NT2/D1 (cell line): ENCODE measurements at regions not wholly inside any gene's neighbourhood (a gene's known extent, or its start where the extent isn't known, plus 50 kb on each side); places are given as distances from the start of the nearest gene placed in this dataset.

Source experiments
- DNase-seq: peaks from one replicate; pipeline ENCODE4 v3.0.0-alpha.2; 2011; ENCODE audit warnings: low read depth, low spot score
- H3K27me3 ChIP-seq: 2 replicates; pipeline ENCODE4 v1.6.0; 2011; ENCODE audit warnings: mild to moderate bottlenecking; ENCODE audit not compliant: insufficient read length, insufficient read depth
- H3K36me3 ChIP-seq: 2 replicates; pipeline ENCODE4 v1.6.1; 2011; ENCODE audit warnings: mild to moderate bottlenecking, low read length, mixed read lengths; ENCODE audit not compliant: insufficient read depth, insufficient read length
- H3K4me1 ChIP-seq: 2 replicates; pipeline ENCODE4 v1.5.1; 2011; ENCODE audit not compliant: insufficient read depth, insufficient read length
- H3K4me3 ChIP-seq: 2 replicates; pipeline ENCODE4 v1.5.1; 2011; ENCODE audit warnings: low read depth; ENCODE audit not compliant: insufficient read length
- H3K9ac ChIP-seq: 2 replicates; pipeline ENCODE4 v1.6.0; 2011; ENCODE audit warnings: low read depth; ENCODE audit not compliant: insufficient read length
- H3K9me3 ChIP-seq: 2 replicates; pipeline ENCODE4 v1.5.1; 2011; ENCODE audit warnings: mild to moderate bottlenecking, low read length; ENCODE audit not compliant: insufficient read depth
- SUZ12 ChIP-seq: IDR thresholded peaks from 2 replicates; pipeline ENCODE4 v1.6.1; 2011; ENCODE audit not compliant: insufficient read length, insufficient read depth; ENCODE audit errors: extremely low read depth
- YY1 ChIP-seq: IDR thresholded peaks from 2 replicates; pipeline ENCODE4 v1.6.1; 2011; ENCODE audit not compliant: insufficient read length, insufficient read depth
- ZNF274 ChIP-seq: IDR thresholded peaks from 2 replicates; pipeline ENCODE4 v1.6.1; 2011; ENCODE audit warnings: mild to moderate bottlenecking, low read depth, low read length

GRCh38 chr4:116530048-116530447, 555.3 kb downstream of the TRAM1L1 start:
- Histone ChIP-seq H3K9ac (no peak overlapping the region), H3K36me3 (no peaks in the 10 kb centered on the region), H3K4me3 (no peak overlapping the region), H3K4me1 (no peaks in the 10 kb centered on the region), H3K27me3 (no peaks in the 10 kb centered on the region), H3K9me3 (no peaks in the 10 kb centered on the region)
- no peak for DNase-seq
- TF ChIP-seq ZNF274 (no peak), YY1 (no peak), SUZ12 (no peak)

GRCh38 chr4:116529129-116529528, 556.2 kb downstream of the TRAM1L1 start:
- no peak overlapping the region for H3K4me3 ChIP-seq
- H3K9ac ChIP-seq = no peak overlapping the region
- no peaks in the 10 kb centered on the region for H3K9me3 ChIP-seq
- TF ChIP-seq ZNF274 = no peak
- TF ChIP-seq SUZ12 = no peak
- TF ChIP-seq YY1 = no peak
- no peaks in the 10 kb centered on the region for H3K4me1 ChIP-seq
- no peaks in the 10 kb centered on the region for H3K36me3 ChIP-seq
- no peak for DNase-seq
- no peaks in the 10 kb centered on the region for H3K27me3 ChIP-seq

GRCh38 chr4:116522922-116523321, 562.5 kb downstream of the TRAM1L1 start:
- H3K4me1 ChIP-seq = no peaks in the 10 kb centered on the region
- H3K27me3 ChIP-seq = no peaks in the 10 kb centered on the region
- no peak overlapping the region for H3K4me3 ChIP-seq
- H3K9me3 ChIP-seq = no peaks in the 10 kb centered on the region
- TF ChIP-seq ZNF274 (no peak), YY1 (no peak), SUZ12 (no peak)
- no peaks in the 10 kb centered on the region for H3K36me3 ChIP-seq
- H3K9ac ChIP-seq = no peak overlapping the region
- no peak for DNase-seq

GRCh38 chr4:116520886-116521285, 564.5 kb downstream of the TRAM1L1 start:
- Histone ChIP-seq H3K9ac (no peak overlapping the region), H3K9me3 (no peaks in the 10 kb centered on the region), H3K36me3 (no peaks in the 10 kb centered on the region), H3K4me1 (no peaks in the 10 kb centered on the region), H3K4me3 (no peak overlapping the region), H3K27me3 (no peaks in the 10 kb centered on the region)
- TF ChIP-seq SUZ12 = no peak
- DNase-seq = no peak

GRCh38 chr4:116516711-116517110, 568.7 kb downstream of the TRAM1L1 start:
- DNase-seq = no peak
- no peaks in the 10 kb centered on the region for H3K36me3 ChIP-seq
- H3K9ac ChIP-seq = no peak overlapping the region
- no peak for TF ChIP-seq SUZ12
- TF ChIP-seq ZNF274 = no peak
- TF ChIP-seq YY1 = no peak
- H3K4me3 ChIP-seq = no peak overlapping the region
- no peaks in the 10 kb centered on the region for H3K27me3 ChIP-seq
- H3K4me1 ChIP-seq = no peaks in the 10 kb centered on the region
- peaks cover 12% of the 10 kb centered on the region for H3K9me3 ChIP-seq

- H3K4me1 ChIP-seq = no peaks in the 10 kb centered on the region
- H3K27me3 ChIP-seq = no peaks in the 10 kb centered on the region
- H3K9me3 ChIP-seq = peaks cover 12% of the 10 kb centered on the region
- DNase-seq = no peak
- H3K4me3 ChIP-seq = no peak overlapping the region
- no peaks in the 10 kb centered on the region for H3K36me3 ChIP-seq
- TF ChIP-seq ZNF274 (no peak), SUZ12 (no peak), YY1 (no peak)
- no peak overlapping the region for H3K9ac ChIP-seq
These were observed 569.4 kb downstream of the TRAM1L1 start for GRCh38 chr4:116515959-116516358.

GRCh38 chr4:116512552-116512951, 572.8 kb downstream of the TRAM1L1 start:
- H3K27me3 ChIP-seq = no peaks in the 10 kb centered on the region
- H3K9ac ChIP-seq = no peak overlapping the region
- H3K36me3 ChIP-seq = no peaks in the 10 kb centered on the region
- H3K4me1 ChIP-seq = no peaks in the 10 kb centered on the region
- H3K4me3 ChIP-seq = no peak overlapping the region
- TF ChIP-seq YY1 (no peak), SUZ12 (no peak), ZNF274 (no peak)
- no peak for DNase-seq
- H3K9me3 ChIP-seq = peaks cover 12% of the 10 kb centered on the region

GRCh38 chr4:116501954-116502353, 583.4 kb downstream of the TRAM1L1 start:
- no peak for TF ChIP-seq YY1
- no peak for TF ChIP-seq ZNF274
- TF ChIP-seq SUZ12 = no peak
- Histone ChIP-seq H3K4me3 (no peak overlapping the region), H3K36me3 (no peaks in the 10 kb centered on the region), H3K9me3 (no peaks in the 10 kb centered on the region), H3K9ac (no peak overlapping the region), H3K27me3 (no peaks in the 10 kb centered on the region), H3K4me1 (no peaks in the 10 kb centered on the region)
- DNase-seq = no peak
